ENCODE measurements at regions not wholly inside any gene's neighbourhood (a gene's known extent, or its start where the extent isn't known, plus 50 kb on each side); places are given as distances from the start of the nearest gene placed in this dataset.

DNA sequence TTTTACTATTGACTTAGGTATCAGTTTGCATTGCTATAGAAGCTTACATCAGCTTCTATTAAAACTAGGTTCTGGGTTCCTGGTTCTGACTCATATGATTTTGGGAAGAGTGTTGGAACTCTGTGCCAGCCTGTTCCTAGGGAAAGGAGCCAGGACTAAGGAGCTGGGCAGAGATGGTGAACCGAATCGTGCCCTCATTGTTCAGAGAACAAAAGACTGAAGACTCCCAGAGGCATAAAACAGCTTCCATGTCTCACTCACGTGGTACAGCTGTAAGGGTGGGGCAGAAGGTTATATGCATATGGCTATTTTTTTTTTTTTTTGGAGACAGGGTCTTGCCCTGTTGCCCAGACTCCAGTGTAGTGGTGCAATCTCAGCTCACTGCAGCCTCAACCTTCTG is 89.1 kb upstream of the THBS2 start:
- Histone ChIP-seq H3K4me3 (ENCODE audit: low read depth, low read length) (no peak overlapping the region), H3K36me3 (ENCODE audit: control insufficient read depth, insufficient read depth, low read length) (no peaks in the 10 kb centered on the region), H3K27ac (ENCODE audit: low read depth, low read length) (no peak overlapping the region), H3K9me3 (ENCODE audit: control insufficient read depth, insufficient read depth, low read length) (peaks cover 1% of the 10 kb centered on the region), H3K27me3 (ENCODE audit: control insufficient read depth, insufficient read depth, low read length) (no peaks in the 10 kb centered on the region), H3K4me1 (ENCODE audit: control insufficient read depth, insufficient read depth, low read length) (peaks cover 3% of the 10 kb centered on the region)
- 55% methylated on average over 2 of the region's 3 CpGs for WGBS (ENCODE audit: insufficient coverage)
- DNase-seq (ENCODE audit: low read depth in 4 of 6, low spot score in 6 of 6): no peak

DNA sequence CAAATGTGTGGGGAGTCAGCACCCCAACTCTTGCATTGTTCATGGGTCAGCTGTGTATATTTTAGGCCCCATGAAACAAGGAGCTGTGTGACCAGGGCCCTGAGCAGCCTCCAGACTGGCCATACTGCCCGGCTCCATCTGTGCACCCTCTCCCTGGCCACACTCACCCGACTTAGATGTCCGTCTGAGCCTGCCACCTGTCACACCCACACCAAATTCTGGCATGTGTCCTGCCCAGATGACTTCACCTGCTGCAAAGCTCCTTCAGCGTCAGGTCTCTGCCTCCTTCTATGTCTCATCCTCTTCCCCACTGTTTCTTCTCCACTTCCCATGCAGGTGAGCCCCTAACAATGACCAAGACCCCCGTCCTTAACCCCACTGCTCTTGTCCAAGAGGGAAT is 88.1 kb upstream of the THBS2 start:
- no peak overlapping the region for H3K4me3 ChIP-seq (ENCODE audit: low read depth, low read length)
- H3K9me3 ChIP-seq (ENCODE audit: control insufficient read depth, insufficient read depth, low read length): peaks cover 1% of the 10 kb centered on the region
- H3K27me3 ChIP-seq (ENCODE audit: control insufficient read depth, insufficient read depth, low read length): no peaks in the 10 kb centered on the region
- H3K4me1 ChIP-seq (ENCODE audit: control insufficient read depth, insufficient read depth, low read length): peaks cover 3% of the 10 kb centered on the region
- no peaks in the 10 kb centered on the region for H3K36me3 ChIP-seq (ENCODE audit: control insufficient read depth, insufficient read depth, low read length)
- no peak overlapping the region for H3K27ac ChIP-seq (ENCODE audit: low read depth, low read length)
- no peak for DNase-seq (ENCODE audit: low read depth in 4 of 6, low spot score in 6 of 6)
- WGBS (ENCODE audit: insufficient coverage): 95% methylated on average over 5 of the region's 5 CpGs

DNA sequence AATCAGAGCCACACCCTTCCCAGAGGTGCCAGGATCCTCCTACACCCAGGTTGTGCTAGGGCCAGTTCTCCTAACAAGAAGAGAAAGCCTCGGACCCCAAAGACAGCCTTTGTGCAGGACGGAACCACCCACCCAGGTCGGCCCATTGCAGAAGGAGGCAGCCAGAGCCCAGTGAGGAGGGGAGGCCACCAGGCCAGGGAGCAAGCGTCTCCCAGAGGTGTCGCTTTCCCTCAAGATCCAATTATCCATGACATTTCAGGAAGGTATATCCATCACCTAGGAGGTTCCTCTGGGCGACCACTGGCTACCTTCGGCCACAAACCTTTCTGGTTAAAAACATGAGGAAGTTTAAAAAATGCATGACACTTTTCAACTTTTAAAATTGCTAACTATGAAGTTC is 87.4 kb upstream of the THBS2 start:
- no peaks in the 10 kb centered on the region for H3K36me3 ChIP-seq (ENCODE audit: control insufficient read depth, insufficient read depth, low read length)
- DNase-seq (ENCODE audit: low read depth in 4 of 6, low spot score in 6 of 6): no peak
- H3K4me3 ChIP-seq (ENCODE audit: low read depth, low read length): no peak overlapping the region
- no peaks in the 10 kb centered on the region for H3K27me3 ChIP-seq (ENCODE audit: control insufficient read depth, insufficient read depth, low read length)
- WGBS (ENCODE audit: insufficient coverage): 96% methylated on average over 4 of the region's 7 CpGs
- peaks cover 3% of the 10 kb centered on the region for H3K4me1 ChIP-seq (ENCODE audit: control insufficient read depth, insufficient read depth, low read length)
- H3K9me3 ChIP-seq (ENCODE audit: control insufficient read depth, insufficient read depth, low read length): peaks cover 1% of the 10 kb centered on the region
- H3K27ac ChIP-seq (ENCODE audit: low read depth, low read length): no peak overlapping the region

DNA sequence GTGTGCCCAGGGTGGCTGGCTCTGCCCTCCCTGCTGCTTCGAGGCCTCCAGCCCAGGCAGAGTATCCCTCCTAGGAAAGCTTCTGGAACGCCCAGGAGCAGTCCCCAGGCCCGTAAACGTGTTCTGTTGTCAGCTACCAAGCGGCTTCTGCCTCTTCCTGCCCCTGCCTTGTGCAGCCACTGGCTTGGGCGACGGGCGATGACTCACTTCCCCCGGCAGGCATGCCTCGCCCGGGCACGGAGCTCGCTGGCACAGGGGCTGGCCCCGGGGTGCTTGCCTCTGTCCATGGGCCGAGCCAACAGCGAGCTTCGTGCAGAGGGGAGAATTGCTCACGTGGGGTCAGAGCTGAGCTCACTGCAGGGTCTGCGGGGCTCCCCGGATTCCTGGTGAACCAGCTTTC is 86.7 kb upstream of the THBS2 start:
- Histone ChIP-seq H3K4me3 (ENCODE audit: low read depth, low read length) (no peak overlapping the region), H3K36me3 (ENCODE audit: control insufficient read depth, insufficient read depth, low read length) (no peaks in the 10 kb centered on the region), H3K9me3 (ENCODE audit: control insufficient read depth, insufficient read depth, low read length) (peaks cover 1% of the 10 kb centered on the region), H3K27me3 (ENCODE audit: control insufficient read depth, insufficient read depth, low read length) (no peaks in the 10 kb centered on the region), H3K4me1 (ENCODE audit: control insufficient read depth, insufficient read depth, low read length) (peaks cover 3% of the 10 kb centered on the region), H3K27ac (ENCODE audit: low read depth, low read length) (no peak overlapping the region)
- no peak for DNase-seq (ENCODE audit: low read depth in 4 of 6, low spot score in 6 of 6)
- 96% methylated on average over 20 of the region's 20 CpGs for WGBS (ENCODE audit: insufficient coverage)

DNA sequence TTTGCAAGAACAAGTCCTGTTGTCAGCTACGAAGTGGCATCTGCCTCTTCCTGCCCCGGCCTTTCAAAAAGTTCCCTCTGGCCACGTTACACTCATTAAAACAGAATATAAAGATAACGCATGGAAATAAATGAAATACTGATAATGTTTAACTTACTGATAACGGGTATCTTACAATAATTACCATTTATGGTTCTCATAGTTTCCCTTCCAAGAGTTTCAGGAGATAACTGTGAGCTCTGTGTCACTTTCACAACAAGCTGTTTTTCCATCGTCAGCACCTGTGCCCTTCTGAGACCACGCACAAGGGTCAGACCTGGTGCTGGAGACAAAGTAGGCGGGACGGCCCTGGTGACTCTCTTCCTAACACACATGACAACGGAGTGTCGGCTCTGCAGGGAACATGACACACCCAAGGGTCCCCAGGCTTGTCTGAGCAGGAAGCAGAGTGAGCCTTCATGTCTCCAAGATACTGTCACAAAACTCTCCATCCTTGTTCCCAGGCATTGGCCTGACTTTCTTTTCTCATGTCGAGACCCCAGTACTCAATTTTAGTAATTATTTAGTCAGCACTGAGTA is 86.2 kb upstream of the THBS2 start:
- 89% methylated on average over 6 of the region's 12 CpGs for WGBS (ENCODE audit: insufficient coverage)
- peaks cover 3% of the 10 kb centered on the region for H3K4me1 ChIP-seq (ENCODE audit: control insufficient read depth, insufficient read depth, low read length)

DNA sequence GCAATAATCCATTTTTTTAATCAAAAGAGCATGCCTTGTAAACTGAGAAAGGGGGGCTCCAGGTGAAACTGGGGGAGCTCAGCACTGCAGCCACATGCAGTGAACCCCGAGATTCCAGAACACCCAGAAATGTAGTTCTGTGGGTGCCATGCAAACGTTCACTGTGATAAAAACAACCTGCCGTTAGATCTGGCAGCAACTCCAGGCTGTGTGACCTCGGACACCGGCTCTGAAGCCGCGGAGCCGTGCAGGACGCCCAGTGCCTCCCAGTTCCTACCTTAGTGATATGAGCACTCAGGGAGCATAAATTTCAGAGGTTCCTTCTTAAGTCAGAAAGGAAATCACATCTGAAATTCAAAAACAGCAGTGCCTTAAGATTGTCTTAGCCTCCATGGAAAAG is 85.4 kb upstream of the THBS2 start:
- Histone ChIP-seq H3K27me3 (ENCODE audit: control insufficient read depth, insufficient read depth, low read length) (no peaks in the 10 kb centered on the region), H3K4me1 (ENCODE audit: control insufficient read depth, insufficient read depth, low read length) (no peaks in the 10 kb centered on the region), H3K36me3 (ENCODE audit: control insufficient read depth, insufficient read depth, low read length) (no peaks in the 10 kb centered on the region), H3K27ac (ENCODE audit: low read depth, low read length) (no peak overlapping the region), H3K4me3 (ENCODE audit: low read depth, low read length) (no peak overlapping the region), H3K9me3 (ENCODE audit: control insufficient read depth, insufficient read depth, low read length) (no peaks in the 10 kb centered on the region)
- DNase-seq (ENCODE audit: low read depth in 4 of 6, low spot score in 6 of 6): no peak
- WGBS (ENCODE audit: insufficient coverage): 85% methylated on average over 4 of the region's 9 CpGs

More for the DNA sequence above, 86.2 kb upstream of the THBS2 start:
- H3K27me3 ChIP-seq (ENCODE audit: control insufficient read depth, insufficient read depth, low read length): no peaks in the 10 kb centered on the region
- H3K36me3 ChIP-seq (ENCODE audit: control insufficient read depth, insufficient read depth, low read length): no peaks in the 10 kb centered on the region
- no peak overlapping the region for H3K27ac ChIP-seq (ENCODE audit: low read depth, low read length)
- no peak overlapping the region for H3K4me3 ChIP-seq (ENCODE audit: low read depth, low read length)
- DNase-seq (ENCODE audit: low read depth in 4 of 6, low spot score in 6 of 6): no peak
- no peaks in the 10 kb centered on the region for H3K9me3 ChIP-seq (ENCODE audit: control insufficient read depth, insufficient read depth, low read length)

DNA sequence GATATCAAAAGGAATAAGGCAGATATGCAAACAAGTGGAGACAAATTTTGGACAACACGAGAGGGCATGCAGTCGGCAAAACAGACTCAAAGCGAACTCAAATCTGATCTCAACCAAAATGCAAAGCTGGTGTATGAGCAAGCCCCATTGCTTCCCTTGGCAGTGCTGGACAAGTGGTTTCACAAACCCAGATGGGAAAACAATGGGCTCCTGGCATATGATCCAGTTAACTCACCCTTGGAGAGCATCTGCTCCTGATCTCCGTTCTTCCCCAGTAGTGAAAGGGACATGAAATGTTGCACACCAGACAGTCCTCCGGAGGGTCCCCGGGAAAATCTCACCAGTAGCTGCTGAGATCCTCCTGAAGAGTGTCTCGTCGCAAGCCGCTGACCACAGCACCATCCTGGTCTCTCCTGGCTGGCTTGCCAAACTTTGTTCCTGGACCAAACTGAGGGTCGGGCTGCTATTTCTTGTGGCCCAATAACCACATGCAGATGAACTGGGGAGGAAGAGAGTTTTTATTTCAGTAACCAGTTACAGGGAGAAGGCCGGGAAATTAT is 84.3 kb upstream of the THBS2 start:
- Histone ChIP-seq H3K9me3 (ENCODE audit: control insufficient read depth, insufficient read depth, low read length) (no peaks in the 10 kb centered on the region), H3K27ac (ENCODE audit: low read depth, low read length) (no peak overlapping the region), H3K36me3 (ENCODE audit: control insufficient read depth, insufficient read depth, low read length) (no peaks in the 10 kb centered on the region), H3K27me3 (ENCODE audit: control insufficient read depth, insufficient read depth, low read length) (no peaks in the 10 kb centered on the region), H3K4me1 (ENCODE audit: control insufficient read depth, insufficient read depth, low read length) (no peaks in the 10 kb centered on the region), H3K4me3 (ENCODE audit: low read depth, low read length) (no peak overlapping the region)
- 83% methylated on average over 9 of the region's 11 CpGs for WGBS (ENCODE audit: insufficient coverage)
- DNase-seq (ENCODE audit: low read depth in 4 of 6, low spot score in 6 of 6): peak in 2 of 6 donors; percentile 16 to 35

DNA sequence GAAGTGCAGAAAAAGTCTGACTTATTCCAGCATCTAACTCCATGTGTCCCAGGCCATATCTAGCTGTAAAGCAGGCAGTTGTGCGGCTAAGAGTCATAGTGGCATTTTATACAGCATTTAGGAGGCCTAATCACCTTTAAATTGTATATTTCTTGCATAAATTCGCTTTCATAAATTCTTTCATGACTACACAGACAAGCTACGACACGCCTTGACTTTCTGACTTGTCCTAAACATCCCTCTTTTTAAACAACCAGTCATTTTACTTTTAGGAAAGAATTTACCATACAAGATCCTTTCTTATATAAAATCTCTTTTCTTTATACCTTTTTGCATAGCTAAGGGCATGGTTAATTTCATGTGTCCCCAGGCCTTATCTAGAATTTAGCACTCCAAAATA is 81.7 kb upstream of the THBS2 start:
- H3K4me3 ChIP-seq (ENCODE audit: low read depth, low read length): no peak overlapping the region
- no peak for DNase-seq (ENCODE audit: low read depth in 4 of 6, low spot score in 6 of 6)
- no peak overlapping the region for H3K27ac ChIP-seq (ENCODE audit: low read depth, low read length)
- no peaks in the 10 kb centered on the region for H3K36me3 ChIP-seq (ENCODE audit: control insufficient read depth, insufficient read depth, low read length)
- 91% methylated on average over 4 of the region's 4 CpGs for WGBS (ENCODE audit: insufficient coverage)
- H3K4me1 ChIP-seq (ENCODE audit: control insufficient read depth, insufficient read depth, low read length): no peaks in the 10 kb centered on the region
- no peaks in the 10 kb centered on the region for H3K27me3 ChIP-seq (ENCODE audit: control insufficient read depth, insufficient read depth, low read length)
- H3K9me3 ChIP-seq (ENCODE audit: control insufficient read depth, insufficient read depth, low read length): no peaks in the 10 kb centered on the region

DNA sequence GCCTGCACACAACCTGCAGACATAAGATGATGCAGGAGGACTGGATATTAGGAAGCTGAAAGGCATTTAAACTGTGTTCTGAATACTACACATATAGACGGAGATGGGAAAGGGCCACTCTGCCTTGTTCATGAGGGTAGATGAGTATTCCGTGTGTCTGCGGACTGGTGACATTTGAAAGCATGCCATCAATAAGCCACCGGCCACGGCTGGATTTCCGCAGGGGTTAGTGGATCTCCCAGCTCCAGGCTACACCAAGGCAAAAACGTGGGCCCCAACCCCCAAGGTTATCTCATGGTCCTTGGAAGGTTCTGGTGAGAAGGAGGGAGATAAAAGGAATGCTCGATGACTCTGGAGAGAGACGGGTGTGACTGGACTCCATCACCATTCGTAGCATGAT is 78.6 kb upstream of the THBS2 start:
- no peak for DNase-seq (ENCODE audit: low read depth in 4 of 6, low spot score in 6 of 6)
- Histone ChIP-seq H3K9me3 (ENCODE audit: control insufficient read depth, insufficient read depth, low read length) (no peaks in the 10 kb centered on the region), H3K27me3 (ENCODE audit: control insufficient read depth, insufficient read depth, low read length) (no peaks in the 10 kb centered on the region), H3K36me3 (ENCODE audit: control insufficient read depth, insufficient read depth, low read length) (no peaks in the 10 kb centered on the region), H3K4me1 (ENCODE audit: control insufficient read depth, insufficient read depth, low read length) (no peaks in the 10 kb centered on the region), H3K4me3 (ENCODE audit: low read depth, low read length) (no peak overlapping the region), H3K27ac (ENCODE audit: low read depth, low read length) (no peak overlapping the region)
- 88% methylated on average over 7 of the region's 10 CpGs for WGBS (ENCODE audit: insufficient coverage)

DNA sequence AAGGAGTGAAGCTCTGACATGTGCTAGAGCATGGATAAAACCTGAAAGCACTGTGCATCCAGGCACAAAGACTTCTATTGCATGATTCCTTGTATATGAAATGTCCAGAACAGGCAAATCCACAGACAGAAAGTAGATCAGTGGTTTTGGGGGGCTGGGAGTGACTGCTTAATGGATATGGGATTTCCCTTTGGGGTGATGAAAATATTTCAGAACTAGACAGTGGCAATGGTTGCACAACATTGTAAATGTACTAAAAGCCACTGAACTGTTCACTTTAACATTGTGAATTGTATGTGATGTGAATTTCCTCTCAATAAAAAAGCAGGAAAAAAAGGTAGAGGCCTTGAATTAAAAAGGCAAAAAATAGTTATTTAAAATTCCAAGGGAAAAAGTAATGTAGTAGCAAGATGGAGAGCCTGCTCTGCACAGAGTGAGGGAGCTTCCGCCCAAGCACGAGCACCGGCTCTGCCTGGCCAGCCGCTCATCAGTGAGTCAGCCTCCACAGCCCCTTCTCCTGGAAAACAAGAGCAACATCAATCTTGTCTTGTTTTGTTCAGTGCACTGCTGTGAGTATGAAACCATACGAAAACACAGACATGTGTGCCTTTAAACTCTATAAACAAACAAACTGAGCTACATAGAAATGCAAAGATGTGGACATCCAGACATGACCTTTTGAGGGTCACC is 74.6 kb upstream of the THBS2 start:
- Histone ChIP-seq H3K27me3 (ENCODE audit: control insufficient read depth, insufficient read depth, low read length) (no peaks in the 10 kb centered on the region), H3K9me3 (ENCODE audit: control insufficient read depth, insufficient read depth, low read length) (no peaks in the 10 kb centered on the region), H3K4me3 (ENCODE audit: low read depth, low read length) (no peak overlapping the region), H3K4me1 (ENCODE audit: control insufficient read depth, insufficient read depth, low read length) (no peaks in the 10 kb centered on the region), H3K27ac (ENCODE audit: low read depth, low read length) (no peak overlapping the region), H3K36me3 (ENCODE audit: control insufficient read depth, insufficient read depth, low read length) (no peaks in the 10 kb centered on the region)
- 27% methylated on average over 4 of the region's 5 CpGs for WGBS (ENCODE audit: insufficient coverage)
- peak in 1 of 6 donors; percentile 52 for DNase-seq (ENCODE audit: low read depth in 4 of 6, low spot score in 6 of 6)
